DMS53 (cell line): ENCODE measurements at regions not wholly inside any gene's neighbourhood (a gene's known extent, or its start where the extent isn't known, plus 50 kb on each side); places are given as distances from the start of the nearest gene placed in this dataset.

Source experiments
- DNase-seq: peaks from one replicate; lab custom pipeline; 2025; lab: John Stamatoyannopoulos, UW

DNA sequence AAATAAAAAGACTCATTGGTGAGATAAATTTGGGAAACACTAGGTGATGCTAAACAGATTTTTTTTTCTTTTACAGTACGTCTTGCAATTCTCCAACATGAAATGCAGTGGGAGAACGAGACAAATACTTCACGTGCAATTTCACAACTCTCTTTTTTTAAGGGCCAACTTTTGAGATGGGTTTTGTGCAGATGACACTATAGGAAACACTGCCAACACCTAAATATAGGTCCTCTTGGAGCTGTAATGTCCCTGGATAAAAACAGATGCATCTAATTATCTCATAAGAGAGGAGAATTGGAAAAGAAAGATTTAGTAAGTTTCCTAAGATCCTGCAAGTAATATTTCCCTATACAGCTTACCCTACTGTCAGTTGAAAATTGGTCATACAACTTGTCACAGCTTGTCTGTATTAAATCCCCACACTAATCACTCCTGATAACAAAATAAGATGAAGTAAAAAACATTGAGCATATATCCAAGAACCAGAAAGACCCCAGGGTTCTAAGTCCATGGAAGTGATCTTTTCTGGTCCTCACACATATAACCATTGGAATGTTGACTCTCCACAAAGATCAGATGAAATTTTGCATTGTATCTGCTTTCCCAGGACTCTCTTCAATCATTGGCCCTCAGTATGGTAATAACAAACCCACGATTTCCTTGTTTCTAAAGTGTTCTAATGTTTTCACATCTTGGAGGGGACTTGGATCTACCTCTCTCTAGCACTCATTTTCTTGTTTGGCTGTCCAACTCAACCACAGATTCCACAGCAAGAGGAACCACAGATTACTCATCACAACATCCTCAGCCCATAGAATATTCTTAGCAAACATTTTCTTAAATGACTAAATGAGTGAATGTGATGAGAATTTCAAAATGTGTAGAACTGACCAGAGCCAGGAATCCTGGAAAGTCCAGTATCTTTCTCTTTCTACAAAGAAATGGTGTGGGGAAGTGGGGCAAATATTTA lies 769.4 kb upstream of the USP15 start:
- DNase-seq: no peak

DNA sequence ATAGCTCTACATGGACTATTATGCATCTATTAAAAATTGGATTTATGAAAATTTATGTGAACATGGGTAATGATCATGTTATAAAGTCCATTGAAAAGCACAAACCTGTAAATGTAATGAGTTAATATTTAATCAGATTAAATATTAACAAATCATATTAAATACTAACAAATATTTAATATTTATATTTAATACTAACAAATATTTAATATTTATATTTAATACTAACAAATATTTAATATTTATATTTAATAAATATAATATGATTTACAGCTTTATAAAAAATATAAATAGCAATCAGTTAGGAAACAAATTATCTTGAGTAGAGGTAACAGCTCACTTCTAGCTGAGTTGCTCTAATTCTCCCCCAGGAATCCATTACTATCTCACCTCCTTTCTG lies 758.0 kb upstream of the USP15 start:
- DNase-seq: no peak

DNA sequence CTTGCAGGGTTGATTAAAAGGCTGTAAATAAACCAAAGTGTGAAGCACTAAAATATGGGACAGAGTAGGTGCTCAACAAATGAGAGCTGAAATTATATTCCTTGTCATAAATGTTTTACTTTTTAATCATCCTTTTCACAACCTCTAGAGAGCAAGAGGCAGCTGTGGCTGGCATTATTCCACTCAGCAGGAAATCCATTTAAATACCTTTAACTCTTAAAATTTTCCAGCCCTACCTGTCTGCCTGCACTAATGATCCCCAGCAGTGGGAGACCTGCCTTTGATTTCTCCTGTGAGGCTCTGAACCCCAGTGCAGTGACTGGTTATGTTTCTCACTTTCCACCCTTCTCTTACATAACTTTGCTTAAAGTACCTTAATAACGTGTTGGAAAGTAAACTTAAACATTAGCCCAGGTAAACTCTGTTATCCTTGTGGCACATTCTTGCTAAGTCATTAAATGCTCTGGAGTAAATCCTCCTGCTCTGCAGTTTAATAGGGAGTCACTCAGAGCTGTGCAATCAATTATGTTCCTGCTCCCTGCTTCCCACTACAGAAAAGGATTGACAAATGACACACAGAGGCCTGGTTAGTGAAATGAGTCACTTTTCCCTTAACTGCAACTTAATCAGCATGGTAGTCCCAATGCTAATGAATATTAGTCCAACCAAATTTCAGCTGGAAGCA lies 755.7 kb upstream of the USP15 start:
- no peak for DNase-seq

DNA sequence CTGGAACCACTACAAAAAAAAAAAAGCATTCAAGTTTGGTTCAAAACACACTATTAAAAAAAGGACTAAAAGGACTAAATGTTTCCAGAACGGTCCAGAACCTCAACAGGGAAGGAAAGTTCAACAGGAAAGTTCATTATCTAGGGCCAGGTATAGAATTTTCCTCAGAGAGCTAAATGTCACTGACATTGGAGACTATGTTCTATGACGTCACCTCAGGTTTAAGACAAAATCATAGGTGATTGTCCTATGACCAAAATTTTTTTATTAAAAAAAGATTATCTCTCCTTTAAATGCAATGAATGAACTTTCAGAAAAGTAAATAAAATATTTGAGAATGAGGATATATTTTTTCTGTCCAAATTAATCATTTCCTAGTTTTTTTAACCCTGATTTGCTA lies 746.7 kb upstream of the USP15 start:
- DNase-seq: no peak

DNA sequence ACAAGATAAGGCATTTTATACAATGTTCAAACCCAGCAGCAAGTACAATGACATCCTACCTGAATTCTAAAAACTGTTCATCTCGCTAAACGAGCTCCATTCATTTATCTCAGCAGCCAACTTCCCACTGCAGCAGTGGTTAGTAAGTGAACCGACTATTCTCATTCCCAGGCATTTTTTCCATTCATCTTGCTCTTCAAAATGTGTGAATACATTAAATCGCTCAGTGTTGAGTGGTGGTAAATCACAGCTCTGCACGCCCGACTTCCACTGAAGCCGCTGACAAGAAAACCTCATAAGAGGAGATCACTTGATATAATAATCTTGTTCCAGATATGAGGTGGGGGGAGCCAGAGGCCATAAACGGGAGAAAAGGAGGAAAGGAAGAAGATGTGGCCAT lies 746.2 kb upstream of the USP15 start:
- DNase-seq: no peak

DNA sequence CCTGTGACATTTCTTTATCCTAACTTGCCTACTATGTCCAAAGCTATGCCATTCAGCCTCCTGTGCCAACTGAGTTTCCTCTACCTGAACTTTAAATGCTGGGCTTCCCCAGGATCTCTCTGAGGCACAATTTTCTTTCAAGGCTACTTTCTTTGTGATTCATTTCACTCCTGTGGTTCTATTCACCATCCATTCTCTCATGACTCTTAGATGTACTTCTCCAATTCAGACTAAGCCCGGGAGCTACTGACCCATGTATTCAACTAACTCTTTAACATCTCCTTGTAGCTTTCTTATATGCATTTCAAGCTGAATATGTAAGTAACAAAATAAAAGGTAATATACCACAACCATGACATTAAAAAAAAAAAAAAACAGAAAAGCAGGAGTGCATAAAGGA lies 738.9 kb upstream of the USP15 start:
- no peak for DNase-seq

DNA sequence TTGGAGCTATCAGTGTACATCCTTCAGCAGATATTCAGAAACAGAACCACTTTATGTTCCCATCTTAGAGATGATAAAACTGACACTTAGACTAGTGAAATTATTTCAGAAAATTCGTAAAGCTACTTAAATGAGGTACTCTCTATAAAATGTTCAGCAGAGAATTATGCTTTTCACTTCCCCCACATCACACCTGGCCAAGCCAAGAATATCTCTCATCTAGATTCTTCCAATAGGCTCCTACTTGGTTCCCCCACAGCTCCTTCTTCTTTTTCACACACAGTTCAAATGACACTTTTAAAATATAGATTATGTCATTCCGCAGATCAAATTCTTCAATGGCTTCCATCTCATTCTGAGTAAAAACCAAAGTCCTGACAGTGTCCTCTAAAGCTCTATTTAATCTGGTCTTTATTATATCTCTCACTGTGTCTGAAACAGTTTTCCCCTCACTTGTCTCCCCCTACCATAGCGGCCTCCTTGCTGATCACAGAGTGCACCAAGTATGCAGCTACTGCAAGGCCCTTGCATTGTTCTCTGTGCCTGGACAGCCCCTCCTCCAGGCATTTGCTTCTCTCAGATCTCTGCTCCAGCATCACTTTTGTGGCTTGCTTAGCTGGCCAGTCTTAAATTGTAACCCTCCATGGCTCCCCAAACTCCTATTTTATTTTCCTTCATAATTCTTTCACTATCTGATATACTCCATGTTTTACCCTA lies 736.8 kb upstream of the USP15 start:
- no peak for DNase-seq

DNA sequence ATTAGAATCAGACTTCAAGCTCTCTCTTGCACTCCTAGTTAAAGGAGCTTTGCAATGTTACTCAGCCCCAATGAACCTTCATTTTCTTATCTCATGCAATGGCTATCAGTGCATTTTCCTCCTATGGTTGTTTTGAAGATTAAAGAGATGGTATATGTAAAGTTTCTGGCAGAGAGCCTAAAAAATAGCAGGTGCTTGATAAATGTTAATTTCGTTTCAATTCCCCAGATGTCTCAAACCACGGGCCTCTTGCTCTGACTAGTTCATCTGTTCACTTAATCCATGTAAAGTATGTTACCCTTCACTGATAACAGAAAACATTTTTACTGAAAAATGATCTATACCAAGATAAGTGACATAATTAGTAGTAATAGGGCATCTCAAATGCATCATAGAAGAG lies 735.4 kb upstream of the USP15 start:
- DNase-seq: no peak

DNA sequence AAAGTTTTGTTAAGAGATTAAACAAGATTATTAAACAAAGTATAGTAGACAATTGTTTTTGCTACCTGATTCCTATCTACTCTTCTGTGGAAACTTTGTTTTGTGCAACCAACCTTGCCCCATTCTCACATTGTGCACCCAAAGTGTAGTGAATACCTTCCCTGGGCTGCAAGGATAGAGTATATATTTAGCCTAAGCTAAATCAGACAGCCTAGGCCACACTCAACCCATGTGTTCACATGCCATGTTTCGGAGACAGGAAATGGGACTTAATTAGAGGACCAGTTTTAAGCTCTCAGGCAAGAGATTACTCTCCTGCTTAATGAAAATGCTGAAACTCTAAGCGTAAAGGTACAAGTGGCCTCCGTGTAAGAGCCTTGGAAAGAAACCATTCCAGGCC lies 734.9 kb upstream of the USP15 start:
- no peak for DNase-seq

DNA sequence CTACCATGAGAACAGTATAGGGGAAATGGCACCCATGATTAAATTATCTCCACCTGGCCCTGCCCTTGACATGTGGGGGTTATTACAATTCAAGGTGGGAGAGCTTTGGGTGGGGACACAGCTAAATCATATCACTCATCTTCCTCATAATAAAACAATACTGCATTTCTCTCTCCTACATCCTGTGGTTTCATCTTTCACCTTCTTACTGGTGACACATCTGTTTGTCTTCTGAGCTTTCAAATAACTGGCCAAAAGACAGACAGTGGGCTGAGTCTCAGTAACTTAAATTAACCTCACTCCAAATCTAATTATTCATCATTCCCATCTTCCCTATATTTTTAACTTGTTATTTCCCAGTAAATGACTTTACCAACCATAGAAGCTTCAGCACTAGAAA lies 729.7 kb upstream of the USP15 start:
- DNase-seq: no peak

DNA sequence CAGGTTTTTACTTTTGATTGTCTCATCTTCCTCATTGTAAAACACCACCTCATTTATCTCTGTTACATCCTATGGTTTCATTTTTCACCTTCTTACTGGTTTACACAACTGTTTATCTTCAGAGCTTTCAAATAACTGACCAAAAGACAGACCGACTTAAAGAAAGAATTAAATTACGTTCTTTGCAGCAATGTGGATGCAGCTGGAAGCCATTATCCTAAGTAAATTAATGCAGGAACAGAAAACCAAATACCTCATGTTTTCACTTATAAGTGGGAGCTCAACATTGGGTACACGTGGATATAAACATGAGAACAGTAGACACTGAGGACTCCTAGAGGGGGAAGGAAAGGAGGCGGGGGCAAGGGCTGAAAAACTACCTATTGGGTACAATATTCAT lies 729.0 kb upstream of the USP15 start:
- DNase-seq: no peak

DNA sequence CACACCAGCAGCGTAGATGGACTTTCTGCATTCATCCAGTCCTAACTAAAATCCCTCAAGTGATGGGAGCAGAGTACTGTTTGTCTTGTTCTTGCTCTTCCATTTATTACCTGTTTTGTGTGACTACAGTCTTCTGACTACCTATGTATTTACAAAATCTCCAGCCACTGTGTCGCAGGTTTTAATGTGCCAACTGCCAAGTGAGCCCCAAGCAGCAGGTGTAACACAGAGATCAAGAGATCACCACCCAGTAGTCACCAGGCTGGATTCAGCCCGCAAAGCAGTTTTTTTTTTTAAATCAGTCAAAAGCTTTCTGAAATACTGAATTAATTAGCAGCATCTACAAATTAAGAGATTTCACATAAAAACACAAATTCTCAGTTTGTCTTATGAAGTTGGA lies 724.1 kb upstream of the USP15 start:
- no peak for DNase-seq

DNA sequence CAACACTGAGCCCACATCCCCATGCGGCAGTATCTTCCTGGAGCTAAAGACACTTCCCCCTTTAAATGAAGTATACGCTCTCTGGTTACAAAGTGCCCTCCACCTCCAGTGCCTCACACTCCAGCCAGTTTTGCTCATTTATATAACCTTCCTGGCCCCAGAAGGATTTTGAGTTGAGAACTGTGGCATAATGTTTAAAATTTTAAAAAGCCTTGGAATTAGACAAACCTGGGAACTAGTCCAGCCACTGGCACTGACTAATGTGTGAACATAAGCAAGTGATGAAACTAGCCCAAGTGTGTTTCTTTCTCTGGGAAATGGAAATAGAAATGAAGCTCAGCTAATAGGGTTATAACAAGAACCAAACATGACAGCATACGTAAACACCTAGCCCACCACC lies 723.7 kb upstream of the USP15 start:
- no peak for DNase-seq

DNA sequence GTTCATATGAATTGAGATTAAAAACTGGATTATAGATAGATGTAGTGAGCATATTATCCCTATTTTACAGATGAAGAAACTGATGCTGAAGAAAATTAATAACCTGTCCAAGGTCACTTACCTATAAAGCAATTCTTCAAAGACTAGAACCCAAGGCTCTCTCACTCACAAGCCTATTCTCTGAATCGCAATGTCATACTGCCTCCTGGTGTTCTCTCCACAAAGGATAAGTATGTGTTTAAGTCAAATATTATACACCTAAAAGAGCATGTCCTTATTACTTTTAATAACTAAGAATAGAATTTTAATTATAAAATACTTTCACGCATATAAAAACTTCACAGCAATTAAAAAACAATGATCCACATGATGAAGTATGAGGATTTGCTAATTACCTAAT lies 721.3 kb upstream of the USP15 start:
- peak; percentile 73 for DNase-seq

DNA sequence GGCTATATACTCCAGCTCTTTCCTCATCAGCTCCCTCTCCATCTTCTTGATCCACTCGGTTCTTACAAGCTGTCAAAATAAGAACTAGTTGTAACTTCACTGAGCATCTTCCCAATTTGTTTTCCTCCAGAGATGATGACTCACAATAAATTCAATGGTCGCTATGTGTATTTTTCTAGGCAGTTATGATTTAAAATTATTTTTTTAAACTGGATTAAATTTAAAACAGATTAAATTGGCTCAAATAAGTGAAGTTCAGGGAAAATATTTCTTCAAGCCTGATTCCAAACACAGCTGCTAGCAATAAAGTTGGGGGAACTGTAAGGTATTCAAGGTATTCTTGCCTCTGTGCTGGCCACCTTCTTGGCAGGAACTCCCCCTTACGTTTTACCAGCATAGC lies 717.7 kb upstream of the USP15 start:
- no peak for DNase-seq

DNA sequence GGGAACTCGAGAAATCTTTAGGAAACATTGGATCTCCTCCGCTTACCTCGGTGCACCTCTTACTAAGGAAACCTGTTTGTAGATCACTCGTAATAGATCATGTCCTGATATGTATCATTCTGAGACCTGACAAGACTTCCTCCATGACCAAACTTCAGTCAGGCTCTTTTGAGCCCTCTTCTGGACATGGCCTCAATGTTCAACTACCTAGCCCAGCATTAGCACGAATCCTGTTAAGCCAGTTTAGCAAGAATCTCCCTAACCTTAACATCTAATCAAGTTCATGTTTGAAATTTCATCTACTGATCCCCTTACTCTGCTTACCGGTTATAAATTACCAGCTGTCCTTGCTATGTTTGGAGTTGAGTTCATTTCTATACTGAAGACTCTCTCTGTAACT lies 713.9 kb upstream of the USP15 start:
- peak; percentile 88 for DNase-seq

DNA sequence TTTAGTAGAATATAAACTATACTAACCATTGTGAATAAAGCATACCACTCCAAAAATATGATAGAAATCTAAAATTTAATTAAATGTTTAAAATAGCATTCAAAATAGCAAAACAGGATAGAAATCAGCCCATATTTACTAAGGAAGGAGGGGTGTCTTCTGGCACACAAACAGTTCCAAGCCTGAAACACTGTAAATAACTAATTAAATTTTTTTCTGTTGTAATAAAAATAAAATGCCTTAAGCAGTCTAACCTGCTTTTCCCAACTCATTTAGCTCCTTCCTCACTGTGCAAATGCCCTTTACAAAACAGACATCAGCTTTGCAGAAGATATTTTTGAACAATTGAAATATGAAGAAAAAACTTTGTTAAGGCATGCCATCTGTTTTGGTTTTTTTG lies 707.1 kb upstream of the USP15 start:
- no peak for DNase-seq

DNA sequence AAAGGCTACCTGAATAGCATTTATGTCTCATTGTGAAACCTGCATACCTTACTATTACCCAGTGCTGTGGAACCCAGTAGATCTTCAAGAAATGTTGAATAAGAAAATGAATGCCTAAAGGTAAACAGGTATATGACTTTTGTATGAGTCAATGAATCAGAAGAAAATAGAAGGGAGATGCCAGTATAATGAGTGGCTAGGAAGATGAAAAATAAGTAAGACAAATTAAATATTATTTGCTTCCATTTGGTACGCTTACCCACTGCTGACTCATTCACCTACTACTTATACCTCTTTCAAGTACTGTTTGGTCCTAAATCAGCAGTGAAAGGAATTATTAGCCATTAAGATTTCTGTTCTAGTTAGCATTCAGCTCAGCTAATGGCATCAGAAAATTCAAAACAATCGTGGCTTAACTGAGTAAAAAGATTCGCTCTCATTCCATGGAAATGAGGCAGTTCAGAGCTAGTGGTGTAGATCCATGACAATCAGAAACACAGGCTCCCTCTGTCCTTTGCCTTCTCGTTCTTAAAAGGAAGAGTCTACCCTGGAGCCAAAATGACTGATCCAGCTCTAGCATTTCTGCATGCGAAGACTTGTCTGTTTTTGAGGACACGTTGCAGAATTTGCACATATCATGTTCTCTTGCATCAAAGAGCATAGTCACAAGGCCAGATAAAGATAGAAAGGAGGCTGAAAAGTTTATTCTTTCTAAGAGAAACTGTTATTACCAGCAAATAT lies 705.8 kb upstream of the USP15 start:
- DNase-seq: no peak

DNA sequence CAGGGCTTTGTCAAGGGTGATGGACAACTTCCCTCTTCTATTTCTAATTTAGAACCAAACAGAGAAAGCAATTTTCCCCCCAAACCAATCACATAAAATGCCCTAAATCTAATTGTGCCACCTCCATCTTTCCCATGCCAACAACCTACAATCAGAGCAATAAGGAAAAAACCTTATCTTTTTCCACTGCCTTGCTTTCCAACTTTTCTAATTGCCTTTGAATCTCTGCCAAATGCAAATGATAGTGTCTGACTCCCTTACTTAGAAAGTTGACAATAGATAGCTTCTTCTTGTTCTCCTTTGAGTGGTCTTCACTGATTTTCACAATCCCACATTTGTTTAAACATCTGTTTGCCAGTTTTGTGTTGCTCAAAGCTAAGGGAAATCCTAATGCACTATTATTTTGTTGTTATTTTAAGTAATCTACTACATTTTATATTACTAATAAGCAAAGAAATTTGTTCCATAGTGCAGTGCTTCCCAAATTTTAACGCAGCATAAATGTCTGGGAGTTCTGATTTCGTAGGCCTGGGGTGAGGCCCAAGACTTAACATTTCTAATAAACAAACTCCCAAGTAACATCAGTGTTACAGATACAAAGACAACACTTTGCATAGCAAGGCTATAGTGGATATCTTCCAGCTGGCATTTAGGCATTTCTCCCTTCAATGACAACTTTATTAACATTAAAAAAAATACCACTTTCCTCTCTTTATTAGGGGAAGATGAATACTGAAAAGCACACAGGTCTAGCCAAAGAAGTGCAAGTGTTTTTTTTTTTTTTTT lies 696.3 kb upstream of the USP15 start:
- DNase-seq: no peak

DNA sequence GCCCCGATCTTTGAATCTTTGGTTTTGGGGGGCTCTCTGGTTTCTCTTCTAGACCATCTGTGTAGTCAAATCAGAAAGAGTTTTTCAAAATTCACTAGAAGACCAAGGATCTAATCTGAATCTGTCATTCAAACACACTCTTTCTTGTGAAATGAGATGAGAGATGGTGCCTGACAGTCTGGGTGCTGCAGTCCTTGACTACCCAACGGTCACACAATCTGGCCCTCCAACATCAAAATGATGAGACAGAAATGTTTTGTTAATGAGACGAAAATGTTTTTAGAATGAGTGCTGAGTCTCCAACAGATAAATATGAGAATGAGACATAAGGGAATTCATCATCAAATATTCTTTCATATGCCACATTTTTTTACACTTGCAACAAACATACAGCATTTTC lies 695.7 kb upstream of the USP15 start:
- DNase-seq: no peak

DNA sequence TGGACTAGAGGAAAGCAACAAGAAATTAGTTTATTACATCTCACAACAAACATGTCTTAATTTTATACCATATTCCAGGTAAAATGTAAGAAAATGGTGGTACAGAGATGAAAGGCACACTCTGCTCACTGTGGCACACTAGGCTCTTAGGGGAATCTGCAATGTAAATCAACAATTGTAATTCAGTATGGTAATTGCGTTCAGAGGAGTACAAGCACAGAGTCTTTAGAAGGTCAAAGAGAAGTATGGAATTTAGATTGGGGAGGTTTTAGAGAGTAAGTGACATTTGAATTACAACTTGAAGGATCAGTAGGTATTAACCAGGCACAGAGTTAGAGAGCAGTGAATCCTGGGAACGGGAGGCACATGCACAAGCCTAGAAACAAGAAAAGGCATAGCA lies 694.0 kb upstream of the USP15 start:
- DNase-seq: no peak
